ENCODE measurements at regions not wholly inside any gene's neighbourhood (a gene's known extent, or its start where the extent isn't known, plus 50 kb on each side); places are given as distances from the start of the nearest gene placed in this dataset.

- TF ChIP-seq CTCF (IDR thresholded peaks at IDR 0.05; ENCODE audit: insufficient read depth, low read length), result no peak
- no peak for TF ChIP-seq GABPA (IDR thresholded peaks at IDR 0.05; ENCODE audit: low read depth)
- no peak for TF ChIP-seq POLR2AphosphoS5 (IDR thresholded peaks at IDR 0.05; ENCODE audit: low read depth)
- TF ChIP-seq REST (IDR thresholded peaks at IDR 0.05; ENCODE audit: insufficient replicate concordance, low read depth), result no peak
These were observed 134.4 kb downstream of the SMIM20 start for GRCh38 chr4:26048378-26048882.

Data from HL-60 (cell line).